Mucosa of rectum (tissue), 2 donors: ENCODE measurements at regions not wholly inside any gene's neighbourhood (a gene's known extent, or its start where the extent isn't known, plus 50 kb on each side); places are given as distances from the start of the nearest gene placed in this dataset.

ENCODE experiments used
- H3K27ac ChIP-seq, 2 donors: one replicate each; pipeline ENCODE4 v1.7.0; 2013; ENCODE audit warnings: inconsistent platforms in 2 of 2, low read depth in 2 of 2, low read length in 2 of 2
- H3K27me3 ChIP-seq, 2 donors: one replicate each; pipeline ENCODE4 v1.7.0; 2013; ENCODE audit warnings: low read length in 2 of 2; ENCODE audit not compliant: control insufficient read depth in 2 of 2, insufficient read depth in 2 of 2
- H3K36me3 ChIP-seq, 2 donors: one replicate each; pipeline ENCODE4 v1.7.0; 2013; ENCODE audit warnings: low read length in 2 of 2; ENCODE audit not compliant: control insufficient read depth in 2 of 2, insufficient read depth in 2 of 2
- H3K4me1 ChIP-seq, 2 donors: one replicate each; pipeline ENCODE4 v1.7.0; 2013; ENCODE audit warnings: low read length in 2 of 2, mild to moderate bottlenecking in 1 of 2; ENCODE audit not compliant: control insufficient read depth in 2 of 2, insufficient read depth in 2 of 2
- H3K4me3 ChIP-seq, 2 donors: one replicate each; pipeline ENCODE4 v1.7.0; 2013; ENCODE audit warnings: low read length in 2 of 2
- H3K9ac ChIP-seq, 2 donors: one replicate each; pipeline ENCODE4 v1.7.0; 2013; ENCODE audit warnings: low read length in 2 of 2, low read depth in 1 of 2, mild to moderate bottlenecking in 1 of 2
- H3K9me3 ChIP-seq, 2 donors: one replicate each; pipeline ENCODE4 v1.7.0; 2013; ENCODE audit warnings: low read length in 2 of 2; ENCODE audit not compliant: control insufficient read depth in 2 of 2
- donor health status: healthy.
- donor health status: Normal muscosa, but diverticular disease.

DNA sequence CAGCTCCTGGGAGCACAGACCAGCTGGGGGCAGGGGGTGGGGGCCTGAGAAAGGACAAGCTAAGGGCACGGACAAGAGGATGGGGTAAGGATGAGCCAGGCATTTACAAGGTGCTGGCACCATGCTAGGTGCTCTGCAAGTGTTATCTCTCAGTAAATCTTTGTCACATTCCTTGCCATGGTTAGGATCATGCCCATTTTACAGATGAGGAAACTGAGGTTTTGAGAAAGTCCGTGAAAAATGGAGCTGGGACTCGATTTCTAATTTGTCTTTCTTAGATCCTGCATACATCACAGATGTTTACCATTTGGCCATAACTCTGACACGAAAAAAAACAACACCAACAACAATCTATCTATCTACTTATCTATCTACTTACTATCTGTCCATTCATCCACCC, 429.7 kb downstream of the MIAT start:
- Histone ChIP-seq H3K27ac (no peak overlapping the region), H3K9ac (no peak overlapping the region), H3K4me1 (no peaks in the 10 kb centered on the region), H3K36me3 (no peaks in the 10 kb centered on the region), H3K4me3 (no peak overlapping the region), H3K27me3 (peaks cover 6 to 11% of the 10 kb centered on the region in 2 donors), H3K9me3 (no peaks in the 10 kb centered on the region)

DNA sequence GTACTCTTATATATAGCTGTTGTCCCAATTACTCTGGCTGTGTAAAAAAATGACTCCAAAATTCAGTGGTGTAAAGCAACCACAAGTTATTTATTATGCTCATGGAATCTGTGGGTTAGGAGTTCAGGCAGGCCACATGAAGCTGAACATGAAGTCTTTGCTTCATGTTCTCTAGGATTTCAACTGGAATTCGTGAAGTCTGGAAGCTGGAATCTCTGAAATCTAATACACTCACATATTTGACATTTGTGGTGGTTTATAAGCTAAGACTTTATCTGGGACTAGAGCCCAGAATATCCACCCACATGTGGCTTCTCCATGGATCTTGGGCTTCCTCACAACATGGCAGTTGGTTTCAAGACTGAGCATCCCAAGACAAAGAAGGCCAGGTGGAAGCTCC, 430.6 kb downstream of the MIAT start:
- Histone ChIP-seq H3K9me3 (no peaks in the 10 kb centered on the region), H3K9ac (no peak overlapping the region), H3K36me3 (no peaks in the 10 kb centered on the region), H3K4me1 (no peaks in the 10 kb centered on the region), H3K27ac (no peak overlapping the region), H3K4me3 (no peak overlapping the region), H3K27me3 (peaks cover 6 to 11% of the 10 kb centered on the region in 2 donors)

DNA sequence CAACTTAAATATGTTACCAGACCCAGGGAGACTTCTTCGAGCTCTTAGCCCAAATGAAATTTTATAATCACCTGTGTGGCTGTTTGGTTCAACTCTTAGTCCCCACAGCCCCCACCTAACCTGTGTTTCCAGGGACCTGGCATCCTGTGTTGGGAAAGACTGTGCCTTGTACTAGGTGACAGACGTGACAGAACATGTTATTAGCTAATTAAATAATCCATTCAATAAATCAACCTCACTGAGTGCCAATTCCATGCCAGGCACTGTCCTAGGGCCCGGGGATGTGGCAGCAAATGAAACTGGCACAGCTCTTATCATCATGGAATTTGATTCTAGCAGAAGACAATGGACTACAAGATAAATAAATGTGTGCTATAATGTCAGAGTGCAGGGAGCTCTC, 431.9 kb downstream of the MIAT start:
- Histone ChIP-seq H3K9ac (no peak overlapping the region), H3K27me3 (peaks cover 3 to 11% of the 10 kb centered on the region in 2 donors), H3K4me1 (no peaks in the 10 kb centered on the region), H3K36me3 (no peaks in the 10 kb centered on the region), H3K4me3 (no peak overlapping the region), H3K27ac (no peak overlapping the region), H3K9me3 (no peaks in the 10 kb centered on the region)

DNA sequence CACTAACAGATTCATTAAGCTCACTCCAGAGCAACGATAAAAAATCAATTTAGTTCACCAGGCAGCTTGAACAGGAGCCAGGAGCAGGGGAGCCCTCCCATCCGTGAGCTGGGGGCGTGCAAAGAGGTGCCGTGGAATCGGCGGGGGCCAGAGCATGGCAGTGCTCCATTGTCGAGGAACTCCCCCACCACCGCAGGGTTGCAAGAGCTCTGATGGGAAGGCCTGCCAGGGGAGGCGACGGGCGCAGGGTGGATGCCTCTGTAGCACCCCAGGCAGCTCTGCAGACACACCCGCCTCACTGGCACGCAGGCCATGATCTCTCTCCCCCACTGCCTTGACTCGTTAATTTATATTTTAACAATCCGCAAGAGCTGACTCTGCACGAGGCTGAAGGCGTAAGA, 433.2 kb downstream of the MIAT start:
- Histone ChIP-seq H3K9me3 (no peaks in the 10 kb centered on the region), H3K27ac (no peak overlapping the region), H3K36me3 (no peaks in the 10 kb centered on the region), H3K4me3 (no peak overlapping the region), H3K4me1 (no peaks in the 10 kb centered on the region), H3K27me3 (peaks cover 3 to 10% of the 10 kb centered on the region in 2 donors), H3K9ac (no peak overlapping the region)

- H3K36me3 ChIP-seq: no peaks in the 10 kb centered on the region
- H3K9me3 ChIP-seq: no peaks in the 10 kb centered on the region
- H3K4me3 ChIP-seq: no peak overlapping the region
- H3K4me1 ChIP-seq: no peaks in the 10 kb centered on the region
- H3K27me3 ChIP-seq: peaks cover 1 to 3% of the 10 kb centered on the region in 2 donors
- H3K9ac ChIP-seq: no peak overlapping the region
- no peak overlapping the region for H3K27ac ChIP-seq
Measured at GRCh38 chr22:27093422-27093821, 436.0 kb downstream of the MIAT start.

DNA sequence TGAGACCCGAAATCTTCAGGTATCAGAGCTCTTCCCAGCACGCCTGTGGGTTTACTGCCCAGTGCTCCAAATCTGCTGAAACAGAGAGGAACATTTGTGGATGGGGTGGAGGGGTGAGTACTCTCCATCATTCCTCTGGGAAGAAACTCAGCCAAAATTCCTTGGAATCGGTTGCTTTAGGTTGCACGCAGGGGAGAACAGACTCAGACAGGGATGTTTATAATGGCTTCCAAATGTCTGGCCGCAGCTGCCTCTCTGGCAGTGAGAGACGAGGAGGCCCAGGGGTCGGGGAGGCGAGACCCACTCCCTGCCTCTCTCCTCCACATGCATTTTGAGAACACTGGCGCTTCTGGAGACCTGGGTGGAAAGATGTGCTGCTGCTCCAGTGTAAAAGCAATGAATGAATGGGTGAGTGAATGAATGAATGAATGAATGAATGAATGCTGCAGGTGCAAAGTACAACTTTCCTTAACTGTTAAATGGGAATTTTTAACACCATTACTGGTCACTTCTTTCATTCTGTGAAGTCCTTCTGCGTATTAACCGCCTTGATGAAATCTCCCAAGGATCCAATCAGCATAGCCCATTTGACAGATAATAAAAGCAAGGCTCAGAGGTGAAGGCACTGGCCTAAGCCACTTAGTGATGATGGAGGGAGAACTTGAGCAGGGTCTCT, 437.4 kb downstream of the MIAT start:
- no peak overlapping the region for H3K4me3 ChIP-seq
- peaks cover 3% of the 10 kb centered on the region in 2 donors for H3K27me3 ChIP-seq
- H3K4me1 ChIP-seq: no peaks in the 10 kb centered on the region
- H3K27ac ChIP-seq: no peak overlapping the region
- H3K9me3 ChIP-seq: no peaks in the 10 kb centered on the region
- no peaks in the 10 kb centered on the region for H3K36me3 ChIP-seq
- H3K9ac ChIP-seq: no peak overlapping the region

DNA sequence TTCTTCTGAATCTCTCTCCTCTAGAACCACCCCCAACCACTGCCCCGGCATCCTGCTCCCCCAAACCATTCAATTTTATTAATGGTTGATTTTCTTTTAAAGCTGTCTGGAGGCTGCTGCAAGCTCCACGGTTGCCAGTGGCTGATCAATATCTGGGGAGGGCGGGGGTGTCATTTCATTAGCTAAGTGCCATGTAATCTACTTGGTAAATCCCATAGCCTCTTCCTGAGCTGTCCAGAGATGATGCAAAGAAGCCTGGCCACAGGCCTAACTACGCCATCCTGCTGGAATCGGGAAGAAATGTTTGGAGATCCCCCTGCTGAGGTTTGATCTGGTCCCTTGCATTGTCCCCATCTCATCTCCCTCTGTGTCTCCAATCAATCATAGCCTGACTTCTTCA, 440.1 kb downstream of the MIAT start:
- Histone ChIP-seq H3K36me3 (no peaks in the 10 kb centered on the region), H3K4me3 (no peak overlapping the region), H3K9me3 (no peaks in the 10 kb centered on the region), H3K4me1 (no peaks in the 10 kb centered on the region), H3K27ac (no peak overlapping the region), H3K27me3 (peaks cover 0 to 8% of the 10 kb centered on the region in 2 donors), H3K9ac (no peak overlapping the region)

DNA sequence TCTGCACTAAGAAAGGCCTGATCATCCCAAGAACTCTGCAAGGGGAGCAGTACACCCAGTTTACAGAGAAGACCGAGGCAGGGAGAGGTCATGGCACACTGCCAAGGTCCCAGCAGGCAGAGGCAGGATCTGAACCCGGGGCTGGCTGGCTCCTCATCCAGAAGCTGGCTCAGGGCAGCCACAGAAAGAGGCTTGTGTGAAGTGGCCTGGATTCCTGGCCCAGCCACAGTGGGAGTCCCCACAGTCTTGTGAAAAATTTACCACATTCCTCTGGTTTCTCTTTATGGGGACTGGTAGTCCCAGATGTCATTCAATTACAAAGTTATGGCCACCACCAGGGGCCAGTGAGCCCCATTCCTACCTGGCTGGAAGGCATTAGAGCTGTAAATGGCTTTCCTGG, 440.5 kb downstream of the MIAT start:
- no peak overlapping the region for H3K4me3 ChIP-seq
- H3K9me3 ChIP-seq: no peaks in the 10 kb centered on the region
- H3K36me3 ChIP-seq: no peaks in the 10 kb centered on the region
- H3K27ac ChIP-seq: no peak overlapping the region
- H3K27me3 ChIP-seq: peaks cover 0 to 8% of the 10 kb centered on the region in 2 donors
- H3K9ac ChIP-seq: no peak overlapping the region
- no peaks in the 10 kb centered on the region for H3K4me1 ChIP-seq

DNA sequence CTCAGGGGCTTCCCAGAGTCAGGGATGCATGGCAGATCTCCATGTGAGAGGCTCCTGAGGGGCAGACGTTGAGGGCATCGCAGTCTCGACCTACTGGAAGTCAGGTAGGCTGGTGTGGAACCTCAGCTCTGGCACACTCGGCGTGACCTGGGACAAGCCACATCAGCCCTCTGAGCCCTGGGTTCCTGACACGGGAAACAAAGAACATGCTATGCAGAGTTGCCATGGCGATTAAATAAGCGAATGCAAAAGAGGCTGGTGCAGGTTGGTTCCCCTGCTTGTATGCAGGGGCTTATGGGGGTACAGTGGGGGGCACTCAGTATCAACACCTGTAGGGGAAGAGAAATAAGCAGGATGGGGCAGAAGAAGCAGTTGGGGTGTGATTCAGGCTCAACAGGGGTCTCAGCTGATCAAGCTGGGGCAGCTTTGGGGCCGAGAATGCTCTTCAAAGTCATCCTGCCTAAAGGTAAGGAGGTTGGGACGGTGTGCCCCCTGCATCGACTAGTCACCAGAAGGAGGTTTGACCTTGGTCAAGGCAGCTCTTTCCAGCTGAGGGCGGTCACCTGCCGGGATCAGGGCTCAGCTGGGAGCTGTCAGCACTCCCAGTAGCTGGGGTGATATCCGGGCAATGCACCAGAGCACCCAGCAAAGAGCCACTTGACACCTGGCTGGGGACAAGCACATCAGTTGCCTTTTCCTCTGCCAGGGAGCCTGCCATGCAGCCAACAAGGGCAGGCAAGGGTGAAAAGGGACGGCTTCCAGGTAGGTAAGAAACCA, 442.7 kb downstream of the MIAT start:
- Histone ChIP-seq H3K27me3 (peaks cover 0 to 8% of the 10 kb centered on the region in 2 donors), H3K4me1 (no peaks in the 10 kb centered on the region), H3K27ac (no peak overlapping the region), H3K4me3 (no peak overlapping the region), H3K36me3 (no peaks in the 10 kb centered on the region), H3K9ac (no peak overlapping the region), H3K9me3 (no peaks in the 10 kb centered on the region)

GRCh38 chr22:27100789-27101188, 443.4 kb downstream of the MIAT start:
- H3K27me3 ChIP-seq: peaks cover 0 to 8% of the 10 kb centered on the region in 2 donors
- H3K27ac ChIP-seq: no peak overlapping the region
- no peaks in the 10 kb centered on the region for H3K36me3 ChIP-seq
- no peaks in the 10 kb centered on the region for H3K9me3 ChIP-seq
- no peaks in the 10 kb centered on the region for H3K4me1 ChIP-seq
- H3K4me3 ChIP-seq: no peak overlapping the region
- no peak overlapping the region for H3K9ac ChIP-seq
